Prostate gland (tissue), 2 donors: ENCODE measurements at regions not wholly inside any gene's neighbourhood (a gene's known extent, or its start where the extent isn't known, plus 50 kb on each side); places are given as distances from the start of the nearest gene placed in this dataset.

Experiments
- CTCF ChIP-seq, 4 experiments: fragments of 200-600 bp in 2 of 4; fragments of 450-650 bp in 2 of 4; sonication (generic) in 2 of 4; IDR thresholded peaks; 1 replicate in 3 of 4; 2 replicates in 1 of 4; pipeline ENCODE4 v1.5.1; 2016 to 2019; ENCODE audit warnings: antibody characterized with exemption in 4 of 4, mild to moderate bottlenecking in 2 of 4, moderate library complexity in 2 of 4
- POLR2AphosphoS5 ChIP-seq: sonication (generic); formaldehyde crosslinking; IDR thresholded peaks from one replicate; pipeline ENCODE4 v1.6.1; 2017; ENCODE audit warnings: antibody characterized with exemption

- TF ChIP-seq CTCF (IDR thresholded peaks at IDR 0.05): no peak
- TF ChIP-seq POLR2AphosphoS5: no peak
These were observed 85.9 kb upstream of the PPARA start for GRCh38 chr22:46064228-46064965.
